Peyer's patch (tissue), 4 donors: ENCODE measurements at regions not wholly inside any gene's neighbourhood (a gene's known extent, or its start where the extent isn't known, plus 50 kb on each side); places are given as distances from the start of the nearest gene placed in this dataset.

Experiments used
- DNase-seq, 3 donors: peaks; one replicate each; pipeline ENCODE4 v3.0.0-alpha.2; 2017 to 2019
- H3K27ac ChIP-seq, 4 donors: fragments of 200-600 bp; sonication (generic); one replicate each; pipeline ENCODE4 v1.5.1; 2016 to 2019
- H3K27me3 ChIP-seq, 2 donors: fragments of 200-600 bp; sonication (generic); one replicate each; pipeline ENCODE4 v1.5.1; 2019
- H3K36me3 ChIP-seq, 3 donors: fragments of 200-600 bp; sonication (generic); one replicate each; pipeline ENCODE4 v1.5.1; 2016 to 2019
- H3K4me1 ChIP-seq, 4 donors: fragments of 200-600 bp; sonication (generic); one replicate each; pipeline ENCODE4 v1.5.1; 2016 to 2019
- H3K4me3 ChIP-seq, 4 donors: fragments of 200-600 bp; sonication (generic); 1 replicate in 3 of 4; 2 replicates in 1 of 4; pipeline ENCODE4 v1.5.1; 2016 to 2019; ENCODE audit warnings: mild to moderate bottlenecking in 1 of 4
- H3K9me3 ChIP-seq, 4 donors: fragments of 200-600 bp; sonication (generic); one replicate each; pipeline ENCODE4 v1.5.1; 2016 to 2019; ENCODE audit warnings: mild to moderate bottlenecking in 1 of 4
- POLR2A ChIP-seq, 2 donors: fragments of 450-650 bp; IDR thresholded peaks; one replicate each; pipeline ENCODE4 v1.5.1; 2017; ENCODE audit warnings: antibody characterized with exemption in 2 of 2, mild to moderate bottlenecking in 2 of 2, moderate library complexity in 2 of 2
- TF ChIP-seq, protein P1 (sequence below), 6 experiments: fragments of 450-650 bp in 4 of 6; fragments of 200-600 bp in 2 of 6; sonication (generic) in 1 of 6; IDR thresholded peaks; one replicate each; pipeline ENCODE4 v1.5.1; 2017 to 2019; ENCODE audit warnings: antibody characterized with exemption in 6 of 6, mild to moderate bottlenecking in 3 of 6, moderate library complexity in 1 of 6

DNA sequence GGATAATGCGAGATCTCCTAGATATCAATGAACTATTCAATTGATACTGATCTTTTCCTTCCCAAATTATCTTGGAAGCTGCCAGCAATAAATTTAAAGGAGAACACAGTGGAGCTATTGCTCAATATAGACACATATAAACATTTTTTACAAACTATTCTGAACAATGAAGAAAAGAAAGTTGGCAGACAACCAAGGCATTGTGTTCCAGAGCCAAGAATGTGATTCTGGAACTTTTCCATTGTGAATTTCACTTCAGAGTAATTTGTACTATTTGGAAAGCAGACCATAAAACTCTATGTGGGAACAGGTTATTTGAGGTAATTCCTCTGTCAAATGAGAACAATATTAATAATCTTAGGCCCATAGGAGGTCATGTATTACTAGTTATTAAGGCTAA is 588.2 kb downstream of the IRS1 start:
- Histone ChIP-seq H3K27ac (no peak overlapping the region), H3K36me3 (no peaks in the 10 kb centered on the region), H3K9me3 (no peaks in the 10 kb centered on the region), H3K4me1 (no peaks in the 10 kb centered on the region), H3K27me3 (no peaks in the 10 kb centered on the region), H3K4me3 (no peak overlapping the region)
- no peak for DNase-seq
- TF ChIP-seq POLR2A (IDR thresholded peaks at IDR 0.05): no peak
- TF ChIP-seq, protein P1, sequence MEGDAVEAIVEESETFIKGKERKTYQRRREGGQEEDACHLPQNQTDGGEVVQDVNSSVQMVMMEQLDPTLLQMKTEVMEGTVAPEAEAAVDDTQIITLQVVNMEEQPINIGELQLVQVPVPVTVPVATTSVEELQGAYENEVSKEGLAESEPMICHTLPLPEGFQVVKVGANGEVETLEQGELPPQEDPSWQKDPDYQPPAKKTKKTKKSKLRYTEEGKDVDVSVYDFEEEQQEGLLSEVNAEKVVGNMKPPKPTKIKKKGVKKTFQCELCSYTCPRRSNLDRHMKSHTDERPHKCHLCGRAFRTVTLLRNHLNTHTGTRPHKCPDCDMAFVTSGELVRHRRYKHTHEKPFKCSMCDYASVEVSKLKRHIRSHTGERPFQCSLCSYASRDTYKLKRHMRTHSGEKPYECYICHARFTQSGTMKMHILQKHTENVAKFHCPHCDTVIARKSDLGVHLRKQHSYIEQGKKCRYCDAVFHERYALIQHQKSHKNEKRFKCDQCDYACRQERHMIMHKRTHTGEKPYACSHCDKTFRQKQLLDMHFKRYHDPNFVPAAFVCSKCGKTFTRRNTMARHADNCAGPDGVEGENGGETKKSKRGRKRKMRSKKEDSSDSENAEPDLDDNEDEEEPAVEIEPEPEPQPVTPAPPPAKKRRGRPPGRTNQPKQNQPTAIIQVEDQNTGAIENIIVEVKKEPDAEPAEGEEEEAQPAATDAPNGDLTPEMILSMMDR (IDR thresholded peaks at IDR 0.05): no peak

DNA sequence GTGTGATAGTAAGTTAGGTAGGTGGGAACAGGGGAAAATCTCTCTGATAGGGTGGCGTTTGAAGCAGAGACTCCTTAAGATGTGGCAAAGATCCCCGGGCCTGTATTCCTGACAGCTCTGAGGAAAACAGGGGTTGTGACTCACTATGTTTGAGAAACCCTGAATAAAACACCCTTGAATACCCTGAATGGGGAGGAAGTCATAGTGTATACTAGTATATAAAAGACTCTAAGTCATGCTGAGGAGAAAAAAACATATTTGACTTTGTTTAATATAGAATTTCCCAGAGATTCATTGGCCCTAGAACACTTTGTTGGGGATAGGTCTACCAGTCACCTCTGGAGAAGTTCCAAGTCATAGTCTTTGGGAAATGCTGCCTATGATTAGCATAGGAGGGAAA is 590.9 kb downstream of the IRS1 start:
- Histone ChIP-seq H3K27me3 (no peaks in the 10 kb centered on the region), H3K9me3 (no peaks in the 10 kb centered on the region), H3K4me1 (no peaks in the 10 kb centered on the region), H3K36me3 (no peaks in the 10 kb centered on the region), H3K4me3 (no peak overlapping the region), H3K27ac (no peak overlapping the region)
- TF ChIP-seq, protein P1 (IDR thresholded peaks at IDR 0.05): no peak
- TF ChIP-seq POLR2A (IDR thresholded peaks at IDR 0.05): no peak
- DNase-seq: no peak

DNA sequence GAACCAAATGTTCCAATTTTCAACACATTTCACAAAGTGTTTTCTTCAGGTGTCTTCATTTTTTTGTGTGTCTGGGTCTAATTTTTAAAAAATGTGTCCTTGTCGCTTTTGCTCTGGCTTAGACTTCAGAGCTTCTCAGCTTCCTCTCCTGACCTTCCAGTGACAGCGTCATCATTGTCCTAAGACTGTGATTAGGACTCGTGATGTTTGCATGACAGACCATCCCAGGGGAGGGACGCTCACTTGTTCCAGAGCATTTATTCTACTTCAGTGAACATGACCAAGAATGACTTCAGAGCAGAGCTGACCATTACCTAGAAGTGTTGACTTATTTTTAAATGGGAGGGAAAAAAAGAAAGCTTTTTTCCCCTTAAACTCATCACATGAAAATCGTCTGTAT is 591.9 kb downstream of the IRS1 start:
- DNase-seq: no peak
- no peak for TF ChIP-seq POLR2A (IDR thresholded peaks at IDR 0.05)
- TF ChIP-seq, protein P1 (IDR thresholded peaks at IDR 0.05): no peak
- Histone ChIP-seq H3K4me3 (no peak overlapping the region), H3K4me1 (no peaks in the 10 kb centered on the region), H3K27ac (no peak overlapping the region), H3K36me3 (no peaks in the 10 kb centered on the region), H3K27me3 (no peaks in the 10 kb centered on the region), H3K9me3 (no peaks in the 10 kb centered on the region)

DNA sequence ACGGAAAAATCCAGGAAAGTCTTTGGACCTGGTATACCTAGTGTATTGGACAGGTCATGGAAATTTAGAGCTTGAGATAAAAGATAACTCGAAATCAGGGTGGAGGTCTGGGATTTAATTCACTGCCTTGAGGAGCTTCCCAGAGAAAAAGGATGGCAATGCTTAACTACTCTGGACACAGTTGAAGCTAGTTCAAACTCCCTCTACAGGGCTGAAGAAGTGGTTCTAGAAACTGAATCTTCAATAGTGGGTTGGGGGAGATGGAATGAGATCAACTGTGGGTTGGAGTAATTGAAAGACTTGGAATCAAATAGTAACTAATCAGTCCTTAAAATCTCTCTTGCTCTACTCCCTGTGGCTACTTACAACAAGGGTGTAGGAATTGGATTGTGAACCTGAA is 600.1 kb downstream of the IRS1 start:
- Histone ChIP-seq H3K4me3 (no peak overlapping the region), H3K27ac (no peak overlapping the region), H3K36me3 (no peaks in the 10 kb centered on the region), H3K27me3 (no peaks in the 10 kb centered on the region), H3K9me3 (no peaks in the 10 kb centered on the region), H3K4me1 (no peaks in the 10 kb centered on the region)
- TF ChIP-seq, protein P1 (IDR thresholded peaks at IDR 0.05): no peak
- TF ChIP-seq POLR2A (IDR thresholded peaks at IDR 0.05): no peak
- DNase-seq: no peak

DNA sequence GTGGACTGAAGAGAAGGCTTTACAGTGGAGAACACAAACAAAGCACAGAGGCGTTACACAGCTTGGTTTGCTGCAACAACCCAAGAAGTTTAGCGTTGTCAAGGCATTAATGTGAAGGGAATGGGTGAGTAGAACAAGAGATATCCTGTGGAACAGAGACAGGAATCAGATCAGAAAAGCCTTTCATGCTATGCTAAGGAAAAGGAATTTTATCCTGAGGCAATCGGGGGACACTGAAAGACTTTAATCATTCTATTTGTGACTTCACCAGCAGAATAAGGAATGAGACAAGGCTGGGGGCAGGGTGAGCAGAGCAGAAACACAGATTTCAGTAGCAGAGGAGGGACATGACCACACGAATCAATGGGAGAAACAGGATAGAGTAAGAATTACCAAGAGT is 600.7 kb downstream of the IRS1 start:
- no peak overlapping the region for H3K4me3 ChIP-seq
- H3K36me3 ChIP-seq: no peaks in the 10 kb centered on the region
- no peak for DNase-seq
- TF ChIP-seq, protein P1 (IDR thresholded peaks at IDR 0.05): no peak
- no peak for TF ChIP-seq POLR2A (IDR thresholded peaks at IDR 0.05)
- no peaks in the 10 kb centered on the region for H3K27me3 ChIP-seq
- H3K9me3 ChIP-seq: no peaks in the 10 kb centered on the region
- no peaks in the 10 kb centered on the region for H3K4me1 ChIP-seq
- H3K27ac ChIP-seq: no peak overlapping the region
